ENCODE measurements at regions not wholly inside any gene's neighbourhood (a gene's known extent, or its start where the extent isn't known, plus 50 kb on each side); places are given as distances from the start of the nearest gene placed in this dataset.
"Not testable (repeated sequence)": the region's sequence is repeated elsewhere in the genome, so short reads cannot be mapped to it uniquely, and the experiment has no call there.

- ATAC-seq (ENCODE audit: low read depth): no peak
- H3K4me1 Mint-ChIP-seq: no peaks in the 10 kb centered on the region
- DNase-seq: no peak
- H3K4me3 Mint-ChIP-seq: no peak overlapping the region
- no peaks in the 10 kb centered on the region for H3K36me3 Mint-ChIP-seq (ENCODE audit: low read depth)
- ChIA-PET CTCF (no interaction called here), POLR2A (no interaction called here)
- peaks cover 3% of the 10 kb centered on the region for H3K9me3 Mint-ChIP-seq
- peaks cover 5% of the 10 kb centered on the region for H3K27me3 Mint-ChIP-seq
- intact Hi-C loops (cut with micrococcal nuclease): no loop called here
- TF ChIP-seq CTCF (IDR thresholded peaks at IDR 0.05): no peak
- H3K27ac Mint-ChIP-seq: no peak overlapping the region
These were observed 192.5 kb downstream of the ASMT start for GRCh38 chrX:1807301-1807731.

- CTCF ChIA-PET: no interaction called here
- peaks cover 5% of the 10 kb centered on the region for H3K27me3 Mint-ChIP-seq
- ATAC-seq (ENCODE audit: low read depth) (no peak), DNase-seq (no peak)
- no peaks in the 10 kb centered on the region for H3K4me1 Mint-ChIP-seq
- POLR2A ChIA-PET: no interaction called here
- H3K27ac Mint-ChIP-seq: no peak overlapping the region
- no peak overlapping the region for H3K4me3 Mint-ChIP-seq
- H3K36me3 Mint-ChIP-seq (ENCODE audit: low read depth): no peaks in the 10 kb centered on the region
- H3K9me3 Mint-ChIP-seq: peaks cover 3% of the 10 kb centered on the region
- intact Hi-C loops (cut with micrococcal nuclease): no loop called here
- no peak for TF ChIP-seq CTCF (IDR thresholded peaks at IDR 0.05)
These were observed 194.7 kb downstream of the ASMT start for GRCh38 chrX:1809581-1809980.

GRCh38 chrX:1813809-1814208 is 198.9 kb downstream of the ASMT start:
- no peak overlapping the region for H3K4me3 Mint-ChIP-seq
- H3K9me3 Mint-ChIP-seq: peaks cover 3% of the 10 kb centered on the region
- ATAC-seq (ENCODE audit: low read depth) (no peak), DNase-seq (no peak)
- no peaks in the 10 kb centered on the region for H3K27me3 Mint-ChIP-seq
- POLR2A ChIA-PET: no interaction called here
- CTCF ChIA-PET: no interaction called here
- H3K4me1 Mint-ChIP-seq: no peaks in the 10 kb centered on the region
- no peak for TF ChIP-seq CTCF (IDR thresholded peaks at IDR 0.05)
- intact Hi-C loops (cut with micrococcal nuclease): no loop called here
- no peak overlapping the region for H3K27ac Mint-ChIP-seq
- H3K36me3 Mint-ChIP-seq (ENCODE audit: low read depth): no peaks in the 10 kb centered on the region

GRCh38 chrX:1815456-1816175 is 200.8 kb downstream of the ASMT start:
- POLR2A ChIA-PET: no interaction called here
- Mint-ChIP-seq H3K27ac (no peak overlapping the region), H3K9me3 (no peaks in the 10 kb centered on the region), H3K4me3 (no peak overlapping the region), H3K27me3 (no peaks in the 10 kb centered on the region), H3K36me3 (ENCODE audit: low read depth) (no peaks in the 10 kb centered on the region), H3K4me1 (no peaks in the 10 kb centered on the region)
- DNase-seq: no peak
- no peak for TF ChIP-seq CTCF (IDR thresholded peaks at IDR 0.05)
- intact Hi-C loops (cut with micrococcal nuclease): no loop called here
- ATAC-seq (ENCODE audit: low read depth): no peak
- CTCF ChIA-PET: no interaction called here

- intact Hi-C loops (cut with micrococcal nuclease); POLR2A ChIA-PET; H3K4me3 Mint-ChIP-seq; H3K36me3 Mint-ChIP-seq (ENCODE audit: low read depth); H3K4me1 Mint-ChIP-seq; CTCF ChIA-PET; ATAC-seq (ENCODE audit: low read depth); H3K27ac Mint-ChIP-seq; DNase-seq; H3K9me3 Mint-ChIP-seq; H3K27me3 Mint-ChIP-seq: not testable (repeated sequence)
These were observed 201.6 kb downstream of the ASMT start for GRCh38 chrX:1816387-1816982.

Data from activated B cell treated with CpG ODN at 0.5 μM for 24 hours (primary cell).